H1 (cell line): ENCODE measurements at regions not wholly inside any gene's neighbourhood (a gene's known extent, or its start where the extent isn't known, plus 50 kb on each side); places are given as distances from the start of the nearest gene placed in this dataset.

Experiments
- CTCF ChIA-PET: fragments of 300-600 bp; sonication (Branson Sonifier 250); formaldehyde crosslinking; loops from one replicate; lab custom pipeline; 2021; ENCODE audit not compliant: partially characterized antibody; lab: Charles Lee
- POLR2A ChIA-PET: fragments of 300-600 bp; sonication (Branson Sonifier 250); formaldehyde crosslinking; loops from one replicate; lab custom pipeline; 2021; ENCODE audit warnings: inconsistent platforms; ENCODE audit not compliant: partially characterized antibody; lab: Charles Lee
- DNase-seq, 2 experiments: peaks; one replicate each; pipeline versions ENCODE4 v3.0.0 to v3.0.0-alpha.2; 2010 to 2022; ENCODE audit warnings: low spot score in 2 of 2, low read depth in 1 of 2, mixed read lengths in 1 of 2
- FAIRE-seq: peaks from 2 replicates; lab custom pipeline; 2011; peaks lifted over from hg19 to GRCh38; lab: Jason Lieb, UNC
- H2AFZ ChIP-seq: 2 replicates; pipeline ENCODE4 v1.8.1; 2012; ENCODE audit warnings: low read length, inconsistent platforms
- H2AK5ac ChIP-seq: 2 replicates; pipeline ENCODE4 v1.6.1; 2013; ENCODE audit warnings: low read depth, low read length
- H2BK120ac ChIP-seq: replicated peaks from 2 replicates; pipeline ENCODE3; 2013; ENCODE audit warnings: low read depth, low read length, inconsistent platforms
- H2BK12ac ChIP-seq: 2 replicates; pipeline ENCODE4 v1.6.1; 2013; ENCODE audit warnings: low read depth, low read length
- H2BK15ac ChIP-seq: 2 replicates; pipeline ENCODE4 v1.6.1; 2013; ENCODE audit warnings: low read length
- H2BK20ac ChIP-seq: 2 replicates; pipeline ENCODE4 v1.6.1; 2013; ENCODE audit warnings: low read length
- H2BK5ac ChIP-seq: 2 replicates; pipeline ENCODE4 v1.6.1; 2013; ENCODE audit warnings: low read depth, low read length
- H3K14ac ChIP-seq: 2 replicates; pipeline ENCODE4 v1.6.1; 2013; ENCODE audit warnings: inconsistent platforms; ENCODE audit not compliant: insufficient read length
- H3K18ac ChIP-seq: 2 replicates; pipeline ENCODE4 v1.6.1; 2013; ENCODE audit warnings: low read length; ENCODE audit errors: extremely low read depth
- H3K23ac ChIP-seq: 2 replicates; pipeline ENCODE4 v1.6.1; 2013; ENCODE audit warnings: inconsistent platforms; ENCODE audit not compliant: insufficient read length
- H3K23me2 ChIP-seq: 2 replicates; pipeline ENCODE4 v1.6.1; 2013; ENCODE audit warnings: low read depth, low read length
- H3K27ac ChIP-seq: 2 replicates; pipeline ENCODE4 v1.6.1; 2011; ENCODE audit warnings: low read depth, low read length, inconsistent platforms
- H3K27me3 ChIP-seq, 4 experiments: replicated peaks in 1 of 4; 1 replicate in 1 of 4; 2 replicates in 3 of 4; pipeline versions ENCODE4 v1.6.1 to v1.8.1; 2011 to 2013; ENCODE audit warnings: low read length in 3 of 4, mild to moderate bottlenecking in 3 of 4, inconsistent platforms in 2 of 4, mixed read lengths in 2 of 4, moderate library complexity in 1 of 4; ENCODE audit not compliant: control insufficient read depth in 3 of 4, insufficient read depth in 3 of 4; ENCODE audit errors: extremely low read depth in 1 of 4
- H3K36me3 ChIP-seq, 4 experiments: 2 replicates each; pipeline versions ENCODE4 v1.6.1 to v1.8.1; 2011 to 2013; ENCODE audit warnings: mild to moderate bottlenecking in 4 of 4, low read length in 3 of 4, moderate library complexity in 2 of 4, control low read depth in 1 of 4, inconsistent platforms in 1 of 4; ENCODE audit not compliant: insufficient read depth in 4 of 4, control insufficient read depth in 2 of 4
- H3K4ac ChIP-seq: replicated peaks from 2 replicates; pipeline ENCODE3; 2013; ENCODE audit warnings: low read length, low read depth, mixed read lengths, inconsistent platforms; ENCODE audit not compliant: insufficient read length
- H3K4me1 ChIP-seq, 4 experiments: replicated peaks in 1 of 4; 1 replicate in 1 of 4; 2 replicates in 3 of 4; pipeline versions ENCODE4 v1.6.1 to v1.8.1; 2011 to 2013; ENCODE audit warnings: low read length in 3 of 4, inconsistent platforms in 2 of 4, mixed read lengths in 1 of 4; ENCODE audit not compliant: insufficient read depth in 4 of 4, control insufficient read depth in 3 of 4
- H3K4me2 ChIP-seq, 2 experiments: 2 replicates each; pipeline versions ENCODE4 v1.6.1 to v1.8.1; 2011 to 2013; ENCODE audit warnings: low read depth in 2 of 2, low read length in 2 of 2, control low read depth in 1 of 2, inconsistent platforms in 1 of 2, mild to moderate bottlenecking in 1 of 2; ENCODE audit not compliant: insufficient read depth in 1 of 2
- H3K4me3 ChIP-seq, 4 experiments: fragments of 200-600, 300-600 bp in 1 of 4; sonication (generic), shearing (Covaris generic), sonication (Bioruptor Twin) in 1 of 4; 2 replicates each; pipeline versions ENCODE4 v1.5.1 to v1.8.1; 2011 to 2016; ENCODE audit warnings: low read length in 4 of 4, low read depth in 3 of 4, control low read depth in 2 of 4, inconsistent platforms in 2 of 4, mild to moderate bottlenecking in 2 of 4, mixed read lengths in 1 of 4, moderate library complexity in 1 of 4; ENCODE audit not compliant: insufficient read depth in 2 of 4; ENCODE audit errors: extremely low read depth in 1 of 4
- H3K56ac ChIP-seq: replicated peaks from 2 replicates; pipeline ENCODE3; 2013; ENCODE audit warnings: low read depth, mild to moderate bottlenecking, mixed read lengths, low read length, inconsistent platforms; ENCODE audit not compliant: insufficient read length
- H3K79me1 ChIP-seq: 2 replicates; pipeline ENCODE4 v1.6.1; 2013; ENCODE audit warnings: low read depth, low read length, control low read depth
- H3K79me2 ChIP-seq, 2 experiments: 2 replicates each; pipeline versions ENCODE4 v1.6.1 to v1.8.1; 2012 to 2013; ENCODE audit warnings: low read length in 2 of 2, mild to moderate bottlenecking in 2 of 2, inconsistent platforms in 1 of 2; ENCODE audit not compliant: insufficient read depth in 2 of 2, control insufficient read depth in 1 of 2
- H3K9ac ChIP-seq, 4 experiments: replicated peaks in 1 of 4; 1 replicate in 1 of 4; 2 replicates in 3 of 4; pipeline versions ENCODE4 v1.6.1 to v1.8.1; 2011 to 2013; ENCODE audit warnings: low read depth in 3 of 4, low read length in 3 of 4, control low read depth in 2 of 4, mild to moderate bottlenecking in 2 of 4, moderate library complexity in 2 of 4, inconsistent platforms in 1 of 4; ENCODE audit errors: extremely low read depth in 1 of 4
- H3K9me3 ChIP-seq, 2 experiments: 2 replicates each; pipeline versions ENCODE4 v1.6.1 to v1.8.1; 2012 to 2013; ENCODE audit warnings: mild to moderate bottlenecking in 2 of 2, moderate library complexity in 2 of 2, control low read depth in 1 of 2, inconsistent platforms in 1 of 2, low read depth in 1 of 2, low read length in 1 of 2, mixed read lengths in 1 of 2; ENCODE audit not compliant: insufficient read depth in 2 of 2
- H4K20me1 ChIP-seq, 2 experiments: replicated peaks in 1 of 2; 2 replicates each; pipeline versions ENCODE3 to v1.8.1; 2011 to 2013; ENCODE audit warnings: inconsistent platforms in 2 of 2, low read length in 2 of 2, mild to moderate bottlenecking in 1 of 2; ENCODE audit not compliant: insufficient read depth in 2 of 2, control insufficient read depth in 1 of 2
- H4K5ac ChIP-seq: 2 replicates; pipeline ENCODE4 v1.6.1; 2013; ENCODE audit warnings: low read length, low read depth, mixed read lengths, inconsistent platforms; ENCODE audit not compliant: insufficient read length
- H4K8ac ChIP-seq: 2 replicates; pipeline ENCODE4 v1.8.0; 2013; ENCODE audit warnings: mild to moderate bottlenecking, moderate library complexity, low read length, inconsistent platforms; ENCODE audit not compliant: insufficient read depth; ENCODE audit errors: extremely low read depth
- H4K91ac ChIP-seq: replicated peaks from 2 replicates; pipeline ENCODE3; 2013; ENCODE audit warnings: low read length, mixed read lengths, inconsistent platforms; ENCODE audit not compliant: insufficient read length
- KDM1A ChIP-seq: fragments of 200-600, 300-600 bp; sonication (generic); IDR thresholded peaks from 2 replicates; pipeline ENCODE4 v1.7.1; 2016; ENCODE audit warnings: mild to moderate bottlenecking, low read length, borderline replicate concordance
- KDM4A ChIP-seq: IDR thresholded peaks from one replicate; pipeline ENCODE4 v1.7.1; 2012; ENCODE audit warnings: low read depth, mild to moderate bottlenecking, moderate library complexity, low read length, inconsistent platforms; ENCODE audit not compliant: severe bottlenecking
- NANOG ChIP-seq: IDR thresholded peaks from 2 replicates; pipeline ENCODE4 v1.6.1; 2011; ENCODE audit warnings: low read length, low read depth, mild to moderate bottlenecking, inconsistent platforms; ENCODE audit not compliant: insufficient read depth, poor library complexity, severe bottlenecking
- NRF1 ChIP-seq: IDR thresholded peaks from 2 replicates; pipeline ENCODE4 v1.6.1; 2011; ENCODE audit warnings: mild to moderate bottlenecking, low read depth, low read length, improper control_type of control experiment
- RAD21 ChIP-seq, 2 experiments: IDR thresholded peaks in 1 of 2; conservative IDR thresholded peaks in 1 of 2; 2 replicates each; pipeline ENCODE4 v1.6.1; 2011; ENCODE audit warnings: low read depth in 2 of 2, low read length in 2 of 2, improper control_type of control experiment in 1 of 2, inconsistent platforms in 1 of 2, mild to moderate bottlenecking in 1 of 2, moderate library complexity in 1 of 2
- RBBP5 ChIP-seq: IDR thresholded peaks from 2 replicates; pipeline ENCODE4 v1.7.1; 2012; ENCODE audit warnings: low read depth, mild to moderate bottlenecking, inconsistent platforms, low read length, moderate library complexity, borderline replicate concordance
- RXRA ChIP-seq: IDR thresholded peaks from 2 replicates; pipeline ENCODE4 v1.6.1; 2011; ENCODE audit warnings: low read depth, mild to moderate bottlenecking, low read length, moderate library complexity; ENCODE audit not compliant: insufficient read depth
- WGBS, 2 experiments: shearing (Covaris generic) in 1 of 2; methylation state at CpG; one replicate each; pipeline versions ENCODE4 v1.1.6 to v1.1.7; 2013 to 2015; ENCODE audit warnings: low lambda C conversion rate in 2 of 2, mixed read lengths in 2 of 2, inconsistent platforms in 1 of 2, low coverage in 1 of 2, missing lambda C conversion rate in 1 of 2; ENCODE audit not compliant: insufficient replicate concordance in 2 of 2, insufficient coverage in 1 of 2, insufficient read length in 1 of 2; ENCODE audit errors: extremely low coverage in 1 of 2, missing lambda C conversion rate in 1 of 2; 5-methylcytosine and 5-hydroxymethylcytosine counted together
- TF ChIP-seq, protein P1 (sequence below): IDR thresholded peaks from 2 replicates; pipeline ENCODE4 v1.6.1; 2012; ENCODE audit warnings: inconsistent platforms
- TF ChIP-seq, protein P2 (sequence below), 3 experiments: IDR thresholded peaks; 1 replicate in 2 of 3; 2 replicates in 1 of 3; pipeline versions ENCODE4 v1.5.1 to v1.6.1; 2011; ENCODE audit warnings: low read length in 3 of 3, mild to moderate bottlenecking in 3 of 3, inconsistent platforms in 2 of 3, low read depth in 1 of 3, moderate library complexity in 1 of 3; ENCODE audit not compliant: insufficient read depth in 1 of 3; ENCODE audit errors: control extremely low read depth in 1 of 3
- TF ChIP-seq, protein P3 (sequence below): IDR thresholded peaks from 2 replicates; pipeline ENCODE4 v1.6.1; 2011; ENCODE audit warnings: low read length, improper control_type of control experiment

DNA sequence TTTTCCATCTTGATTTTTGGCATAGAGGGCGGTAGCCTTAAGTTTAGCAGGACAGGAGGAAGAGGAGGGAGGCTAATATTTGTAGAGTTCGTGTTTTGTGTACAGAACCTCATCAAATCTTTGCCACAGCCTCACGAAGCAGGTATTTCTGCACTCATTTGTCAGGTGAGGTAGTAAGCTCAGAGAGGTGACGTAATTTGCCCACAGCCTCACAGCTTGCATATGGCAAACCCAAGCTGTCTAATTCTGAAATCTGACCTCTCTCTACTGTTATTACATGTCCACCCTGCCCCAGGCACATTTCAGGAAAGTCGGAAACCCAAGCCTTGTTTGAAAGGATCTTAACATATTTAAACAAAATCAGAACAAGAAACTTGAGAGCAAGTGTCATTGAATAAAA is 91.1 kb upstream of the TPM1 start:
- Histone ChIP-seq H3K23ac (no peak overlapping the region), H3K79me1 (no peaks in the 10 kb centered on the region), H4K20me1 (no peaks in the 10 kb centered on the region), H3K4ac (no peak overlapping the region), H2BK12ac (no peak overlapping the region), H3K14ac (no peak overlapping the region), H3K23me2 (no peaks in the 10 kb centered on the region), H2BK15ac (no peak overlapping the region), H4K91ac (no peak overlapping the region), H2AK5ac (no peak overlapping the region), H3K4me2 (no peak overlapping the region), H3K4me3 (no peak overlapping the region), H3K4me1 (no peaks in the 10 kb centered on the region), H3K36me3 (no peaks in the 10 kb centered on the region), H2BK120ac (no peak overlapping the region), H2AFZ (no peak overlapping the region), H3K9me3 (no peaks in the 10 kb centered on the region), H2BK20ac (no peak overlapping the region), H2BK5ac (no peak overlapping the region), H4K5ac (no peak overlapping the region), H4K8ac (no peak overlapping the region), H3K9ac (no peak overlapping the region), H3K79me2 (no peaks in the 10 kb centered on the region), H3K18ac (no peak overlapping the region), H3K27ac (no peak overlapping the region), H3K56ac (no peak overlapping the region), H3K27me3 (no peaks in the 10 kb centered on the region)
- ChIA-PET CTCF (no interaction called here), POLR2A (no interaction called here)
- no peak for DNase-seq
- WGBS, 2 experiments, result 85% methylated on average over 5 of the region's 5 CpGs; no CpG with 5 or more reads in 1 of the 2 experiments
- no peak for FAIRE-seq
- TF ChIP-seq KDM4A, result no peak
- no peak for TF ChIP-seq RAD21 (IDR thresholded peaks at IDR 0.05 in 1 of 2, conservative IDR thresholded peaks at IDR 0.05 in 1 of 2; ENCODE audit: low read depth in 2 of 2, low read length in 2 of 2)
- TF ChIP-seq RXRA, result no peak
- TF ChIP-seq, protein P1, sequence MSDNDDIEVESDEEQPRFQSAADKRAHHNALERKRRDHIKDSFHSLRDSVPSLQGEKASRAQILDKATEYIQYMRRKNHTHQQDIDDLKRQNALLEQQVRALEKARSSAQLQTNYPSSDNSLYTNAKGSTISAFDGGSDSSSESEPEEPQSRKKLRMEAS, result no peak
- TF ChIP-seq KDM1A, result no peak
- TF ChIP-seq NRF1, result no peak
- TF ChIP-seq NANOG, result no peak
- TF ChIP-seq, protein P2, sequence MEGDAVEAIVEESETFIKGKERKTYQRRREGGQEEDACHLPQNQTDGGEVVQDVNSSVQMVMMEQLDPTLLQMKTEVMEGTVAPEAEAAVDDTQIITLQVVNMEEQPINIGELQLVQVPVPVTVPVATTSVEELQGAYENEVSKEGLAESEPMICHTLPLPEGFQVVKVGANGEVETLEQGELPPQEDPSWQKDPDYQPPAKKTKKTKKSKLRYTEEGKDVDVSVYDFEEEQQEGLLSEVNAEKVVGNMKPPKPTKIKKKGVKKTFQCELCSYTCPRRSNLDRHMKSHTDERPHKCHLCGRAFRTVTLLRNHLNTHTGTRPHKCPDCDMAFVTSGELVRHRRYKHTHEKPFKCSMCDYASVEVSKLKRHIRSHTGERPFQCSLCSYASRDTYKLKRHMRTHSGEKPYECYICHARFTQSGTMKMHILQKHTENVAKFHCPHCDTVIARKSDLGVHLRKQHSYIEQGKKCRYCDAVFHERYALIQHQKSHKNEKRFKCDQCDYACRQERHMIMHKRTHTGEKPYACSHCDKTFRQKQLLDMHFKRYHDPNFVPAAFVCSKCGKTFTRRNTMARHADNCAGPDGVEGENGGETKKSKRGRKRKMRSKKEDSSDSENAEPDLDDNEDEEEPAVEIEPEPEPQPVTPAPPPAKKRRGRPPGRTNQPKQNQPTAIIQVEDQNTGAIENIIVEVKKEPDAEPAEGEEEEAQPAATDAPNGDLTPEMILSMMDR (IDR thresholded peaks at IDR 0.05; ENCODE audit: control extremely low read depth in 1 of 3, insufficient read depth in 1 of 3, low read depth in 1 of 3, low read length in 3 of 3), result no peak
- TF ChIP-seq, protein P3, sequence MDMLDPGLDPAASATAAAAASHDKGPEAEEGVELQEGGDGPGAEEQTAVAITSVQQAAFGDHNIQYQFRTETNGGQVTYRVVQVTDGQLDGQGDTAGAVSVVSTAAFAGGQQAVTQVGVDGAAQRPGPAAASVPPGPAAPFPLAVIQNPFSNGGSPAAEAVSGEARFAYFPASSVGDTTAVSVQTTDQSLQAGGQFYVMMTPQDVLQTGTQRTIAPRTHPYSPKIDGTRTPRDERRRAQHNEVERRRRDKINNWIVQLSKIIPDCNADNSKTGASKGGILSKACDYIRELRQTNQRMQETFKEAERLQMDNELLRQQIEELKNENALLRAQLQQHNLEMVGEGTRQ, result no peak
- no peak for TF ChIP-seq RBBP5
